Liver (tissue), 3 donors: ENCODE measurements at regions not wholly inside any gene's neighbourhood (a gene's known extent, or its start where the extent isn't known, plus 50 kb on each side); places are given as distances from the start of the nearest gene placed in this dataset.

ENCODE experiments used
- FOXA1 ChIP-seq: IDR thresholded peaks from 2 replicates; pipeline ENCODE4 v1.6.1; 2016; ENCODE audit warnings: antibody characterized with exemption
- GABPA ChIP-seq, 2 donors: IDR thresholded peaks in 1 of 2; conservative IDR thresholded peaks in 1 of 2; 2 replicates each; pipeline ENCODE4 v1.6.1; 2016; ENCODE audit warnings: antibody characterized with exemption in 2 of 2, mild to moderate bottlenecking in 1 of 2, moderate library complexity in 1 of 2
- JUND ChIP-seq, 2 donors: IDR thresholded peaks; 2 replicates each; pipeline ENCODE4 v1.6.1; 2016; ENCODE audit warnings: antibody characterized with exemption in 2 of 2
- NR2F2 ChIP-seq: IDR thresholded peaks from 2 replicates; pipeline ENCODE4 v1.6.1; 2016; ENCODE audit warnings: antibody characterized with exemption
- RAD21 ChIP-seq, 2 donors: IDR thresholded peaks; 2 replicates each; pipeline ENCODE4 v1.6.1; 2016; ENCODE audit warnings: antibody characterized with exemption in 2 of 2, mild to moderate bottlenecking in 2 of 2
- RXRA ChIP-seq, 2 donors: IDR thresholded peaks; 2 replicates each; pipeline ENCODE4 v1.6.1; 2017 to 2018; ENCODE audit warnings: antibody characterized with exemption in 2 of 2, mild to moderate bottlenecking in 1 of 2
- SP1 ChIP-seq: IDR thresholded peaks from 2 replicates; pipeline ENCODE4 v1.6.1; 2018; ENCODE audit warnings: antibody characterized with exemption, mild to moderate bottlenecking
- TAF1 ChIP-seq: conservative IDR thresholded peaks from 2 replicates; pipeline ENCODE4 v1.6.1; 2016; ENCODE audit warnings: antibody characterized with exemption, mild to moderate bottlenecking
- YY1 ChIP-seq: IDR thresholded peaks from 2 replicates; pipeline ENCODE4 v1.6.1; 2016; ENCODE audit warnings: antibody characterized with exemption, mild to moderate bottlenecking
- TF ChIP-seq, protein P1 (sequence below): fragments of 150-350 bp; IDR thresholded peaks from 2 replicates; pipeline ENCODE4 v1.5.1; 2017; ENCODE audit warnings: improper control_type of control experiment, low read depth, low read length; ENCODE audit not compliant: missing input control
- TF ChIP-seq, protein P2 (sequence below): IDR thresholded peaks from 2 replicates; pipeline ENCODE4 v1.6.1; 2016; ENCODE audit warnings: antibody characterized with exemption
- TF ChIP-seq, protein P3 (sequence below): IDR thresholded peaks from 2 replicates; pipeline ENCODE4 v1.6.1; 2016; ENCODE audit warnings: antibody characterized with exemption
- TF ChIP-seq, protein P4 (sequence below): IDR thresholded peaks from 2 replicates; pipeline ENCODE4 v1.6.1; 2016; ENCODE audit warnings: antibody characterized with exemption
- TF ChIP-seq, protein P5 (sequence below): IDR thresholded peaks from 2 replicates; pipeline ENCODE4 v1.6.1; 2016; ENCODE audit warnings: antibody characterized with exemption, mild to moderate bottlenecking
- donor health status: healthy.
- donor health status: healthy.

DNA sequence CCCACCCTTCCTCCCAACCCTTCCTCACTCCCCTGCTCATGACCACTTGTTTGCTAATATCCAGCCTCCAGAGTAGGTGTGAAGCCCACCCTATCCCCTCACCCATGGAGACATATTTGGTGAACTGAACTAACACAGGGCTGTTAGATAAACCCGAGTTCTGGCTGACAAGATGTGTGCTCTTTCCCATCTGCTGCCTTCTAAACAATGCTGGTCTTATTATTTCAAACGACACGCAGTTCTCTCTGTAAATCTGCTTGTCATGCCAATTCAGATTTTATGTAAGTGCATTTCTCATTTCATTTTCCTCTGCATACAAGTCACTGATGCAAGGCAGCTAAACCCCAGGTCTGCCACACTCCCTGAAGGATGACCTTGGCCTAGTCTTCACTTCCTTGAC lies 343.0 kb upstream of the CDH5 start:
- TF ChIP-seq, protein P1, sequence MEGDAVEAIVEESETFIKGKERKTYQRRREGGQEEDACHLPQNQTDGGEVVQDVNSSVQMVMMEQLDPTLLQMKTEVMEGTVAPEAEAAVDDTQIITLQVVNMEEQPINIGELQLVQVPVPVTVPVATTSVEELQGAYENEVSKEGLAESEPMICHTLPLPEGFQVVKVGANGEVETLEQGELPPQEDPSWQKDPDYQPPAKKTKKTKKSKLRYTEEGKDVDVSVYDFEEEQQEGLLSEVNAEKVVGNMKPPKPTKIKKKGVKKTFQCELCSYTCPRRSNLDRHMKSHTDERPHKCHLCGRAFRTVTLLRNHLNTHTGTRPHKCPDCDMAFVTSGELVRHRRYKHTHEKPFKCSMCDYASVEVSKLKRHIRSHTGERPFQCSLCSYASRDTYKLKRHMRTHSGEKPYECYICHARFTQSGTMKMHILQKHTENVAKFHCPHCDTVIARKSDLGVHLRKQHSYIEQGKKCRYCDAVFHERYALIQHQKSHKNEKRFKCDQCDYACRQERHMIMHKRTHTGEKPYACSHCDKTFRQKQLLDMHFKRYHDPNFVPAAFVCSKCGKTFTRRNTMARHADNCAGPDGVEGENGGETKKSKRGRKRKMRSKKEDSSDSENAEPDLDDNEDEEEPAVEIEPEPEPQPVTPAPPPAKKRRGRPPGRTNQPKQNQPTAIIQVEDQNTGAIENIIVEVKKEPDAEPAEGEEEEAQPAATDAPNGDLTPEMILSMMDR: no peak
- TF ChIP-seq, protein P2, sequence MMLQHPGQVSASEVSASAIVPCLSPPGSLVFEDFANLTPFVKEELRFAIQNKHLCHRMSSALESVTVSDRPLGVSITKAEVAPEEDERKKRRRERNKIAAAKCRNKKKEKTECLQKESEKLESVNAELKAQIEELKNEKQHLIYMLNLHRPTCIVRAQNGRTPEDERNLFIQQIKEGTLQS: no peak
- TF ChIP-seq GABPA (IDR thresholded peaks at IDR 0.05 in 1 of 2, conservative IDR thresholded peaks at IDR 0.05 in 1 of 2) (no peak), TAF1 (no peak), FOXA1 (no peak), RAD21 (IDR thresholded peaks at IDR 0.05) (no peak), NR2F2 (no peak), YY1 (no peak), JUND (IDR thresholded peaks at IDR 0.05) (no peak), SP1 (no peak), RXRA (IDR thresholded peaks at IDR 0.05) (no peak)
- TF ChIP-seq, protein P3, sequence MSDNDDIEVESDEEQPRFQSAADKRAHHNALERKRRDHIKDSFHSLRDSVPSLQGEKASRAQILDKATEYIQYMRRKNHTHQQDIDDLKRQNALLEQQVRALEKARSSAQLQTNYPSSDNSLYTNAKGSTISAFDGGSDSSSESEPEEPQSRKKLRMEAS: no peak
- TF ChIP-seq, protein P4, sequence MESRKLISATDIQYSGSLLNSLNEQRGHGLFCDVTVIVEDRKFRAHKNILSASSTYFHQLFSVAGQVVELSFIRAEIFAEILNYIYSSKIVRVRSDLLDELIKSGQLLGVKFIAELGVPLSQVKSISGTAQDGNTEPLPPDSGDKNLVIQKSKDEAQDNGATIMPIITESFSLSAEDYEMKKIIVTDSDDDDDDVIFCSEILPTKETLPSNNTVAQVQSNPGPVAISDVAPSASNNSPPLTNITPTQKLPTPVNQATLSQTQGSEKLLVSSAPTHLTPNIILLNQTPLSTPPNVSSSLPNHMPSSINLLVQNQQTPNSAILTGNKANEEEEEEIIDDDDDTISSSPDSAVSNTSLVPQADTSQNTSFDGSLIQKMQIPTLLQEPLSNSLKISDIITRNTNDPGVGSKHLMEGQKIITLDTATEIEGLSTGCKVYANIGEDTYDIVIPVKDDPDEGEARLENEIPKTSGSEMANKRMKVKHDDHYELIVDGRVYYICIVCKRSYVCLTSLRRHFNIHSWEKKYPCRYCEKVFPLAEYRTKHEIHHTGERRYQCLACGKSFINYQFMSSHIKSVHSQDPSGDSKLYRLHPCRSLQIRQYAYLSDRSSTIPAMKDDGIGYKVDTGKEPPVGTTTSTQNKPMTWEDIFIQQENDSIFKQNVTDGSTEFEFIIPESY: no peak
- TF ChIP-seq, protein P5, sequence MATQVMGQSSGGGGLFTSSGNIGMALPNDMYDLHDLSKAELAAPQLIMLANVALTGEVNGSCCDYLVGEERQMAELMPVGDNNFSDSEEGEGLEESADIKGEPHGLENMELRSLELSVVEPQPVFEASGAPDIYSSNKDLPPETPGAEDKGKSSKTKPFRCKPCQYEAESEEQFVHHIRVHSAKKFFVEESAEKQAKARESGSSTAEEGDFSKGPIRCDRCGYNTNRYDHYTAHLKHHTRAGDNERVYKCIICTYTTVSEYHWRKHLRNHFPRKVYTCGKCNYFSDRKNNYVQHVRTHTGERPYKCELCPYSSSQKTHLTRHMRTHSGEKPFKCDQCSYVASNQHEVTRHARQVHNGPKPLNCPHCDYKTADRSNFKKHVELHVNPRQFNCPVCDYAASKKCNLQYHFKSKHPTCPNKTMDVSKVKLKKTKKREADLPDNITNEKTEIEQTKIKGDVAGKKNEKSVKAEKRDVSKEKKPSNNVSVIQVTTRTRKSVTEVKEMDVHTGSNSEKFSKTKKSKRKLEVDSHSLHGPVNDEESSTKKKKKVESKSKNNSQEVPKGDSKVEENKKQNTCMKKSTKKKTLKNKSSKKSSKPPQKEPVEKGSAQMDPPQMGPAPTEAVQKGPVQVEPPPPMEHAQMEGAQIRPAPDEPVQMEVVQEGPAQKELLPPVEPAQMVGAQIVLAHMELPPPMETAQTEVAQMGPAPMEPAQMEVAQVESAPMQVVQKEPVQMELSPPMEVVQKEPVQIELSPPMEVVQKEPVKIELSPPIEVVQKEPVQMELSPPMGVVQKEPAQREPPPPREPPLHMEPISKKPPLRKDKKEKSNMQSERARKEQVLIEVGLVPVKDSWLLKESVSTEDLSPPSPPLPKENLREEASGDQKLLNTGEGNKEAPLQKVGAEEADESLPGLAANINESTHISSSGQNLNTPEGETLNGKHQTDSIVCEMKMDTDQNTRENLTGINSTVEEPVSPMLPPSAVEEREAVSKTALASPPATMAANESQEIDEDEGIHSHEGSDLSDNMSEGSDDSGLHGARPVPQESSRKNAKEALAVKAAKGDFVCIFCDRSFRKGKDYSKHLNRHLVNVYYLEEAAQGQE: no peak
